Upper lobe of left lung (tissue), 6 donors: ENCODE measurements at regions not wholly inside any gene's neighbourhood (a gene's known extent, or its start where the extent isn't known, plus 50 kb on each side); places are given as distances from the start of the nearest gene placed in this dataset.

ENCODE experiments used
- ATAC-seq, 2 donors: fragments of 200-7000 bp; cut with Tn5 transposase; one replicate each; pipeline ENCODE4 v1.9.1; 2022; ENCODE audit warnings: mild to moderate bottlenecking in 2 of 2, moderate library complexity in 2 of 2; ENCODE audit not compliant: low FRiP score in 2 of 2
- DNase-seq, 2 donors: peaks; one replicate each; pipeline ENCODE4 v3.0.0-alpha.2; 2019 to 2020
- H3K27ac ChIP-seq, 4 donors: fragments of 200-600 bp; sonication (generic); one replicate each; pipeline ENCODE4 v1.5.1; 2016 to 2019
- H3K27me3 ChIP-seq, 4 donors: fragments of 200-600 bp; sonication (generic); one replicate each; pipeline ENCODE4 v1.5.1; 2017 to 2019
- H3K36me3 ChIP-seq, 4 donors: fragments of 200-600 bp; sonication (generic); one replicate each; pipeline ENCODE4 v1.5.1; 2016 to 2019
- H3K4me1 ChIP-seq, 4 donors: fragments of 200-600 bp; sonication (generic); one replicate each; pipeline ENCODE4 v1.5.1; 2018 to 2019
- H3K4me3 ChIP-seq, 4 donors: fragments of 200-600 bp; sonication (generic); one replicate each; pipeline ENCODE4 v1.5.1; 2017 to 2019; ENCODE audit warnings: mild to moderate bottlenecking in 2 of 4, moderate library complexity in 1 of 4
- H3K9me3 ChIP-seq, 4 donors: fragments of 200-600 bp; sonication (generic); one replicate each; pipeline ENCODE4 v1.5.1; 2018 to 2019
- EP300 ChIP-seq, 4 donors: sonication (generic); formaldehyde crosslinking; IDR thresholded peaks; one replicate each; pipeline ENCODE4 v1.5.1; 2017; ENCODE audit warnings: antibody characterized with exemption in 4 of 4, control low read depth in 2 of 4
- POLR2A ChIP-seq, 4 donors: fragments of 450-650 bp; IDR thresholded peaks; one replicate each; pipeline ENCODE4 v1.5.1; 2016 to 2017; ENCODE audit warnings: antibody characterized with exemption in 4 of 4, mild to moderate bottlenecking in 2 of 4
- POLR2AphosphoS5 ChIP-seq, 2 donors: sonication (generic); formaldehyde crosslinking; IDR thresholded peaks; one replicate each; pipeline ENCODE4 v1.5.1; 2017; ENCODE audit warnings: antibody characterized with exemption in 2 of 2
- WGBS, 2 donors: methylation state at CpG; one replicate each; pipeline ENCODE4 v1.1.5; 2017 to 2018; 5-methylcytosine and 5-hydroxymethylcytosine counted together
- TF ChIP-seq, protein P1 (sequence below), 6 experiments: fragments of 450-650 bp in 4 of 6; fragments of 200-600 bp in 2 of 6; sonication (generic) in 2 of 6; IDR thresholded peaks; one replicate each; pipeline ENCODE4 v1.5.1; 2016 to 2019; ENCODE audit warnings: antibody characterized with exemption in 6 of 6
- donor health status: DM: no; HTN: no; CAD: no; lungs with moderate emphysema.
- donor health status: DM: no; HTN: yes; CAD: no; lungs with severe emphysema.

DNA sequence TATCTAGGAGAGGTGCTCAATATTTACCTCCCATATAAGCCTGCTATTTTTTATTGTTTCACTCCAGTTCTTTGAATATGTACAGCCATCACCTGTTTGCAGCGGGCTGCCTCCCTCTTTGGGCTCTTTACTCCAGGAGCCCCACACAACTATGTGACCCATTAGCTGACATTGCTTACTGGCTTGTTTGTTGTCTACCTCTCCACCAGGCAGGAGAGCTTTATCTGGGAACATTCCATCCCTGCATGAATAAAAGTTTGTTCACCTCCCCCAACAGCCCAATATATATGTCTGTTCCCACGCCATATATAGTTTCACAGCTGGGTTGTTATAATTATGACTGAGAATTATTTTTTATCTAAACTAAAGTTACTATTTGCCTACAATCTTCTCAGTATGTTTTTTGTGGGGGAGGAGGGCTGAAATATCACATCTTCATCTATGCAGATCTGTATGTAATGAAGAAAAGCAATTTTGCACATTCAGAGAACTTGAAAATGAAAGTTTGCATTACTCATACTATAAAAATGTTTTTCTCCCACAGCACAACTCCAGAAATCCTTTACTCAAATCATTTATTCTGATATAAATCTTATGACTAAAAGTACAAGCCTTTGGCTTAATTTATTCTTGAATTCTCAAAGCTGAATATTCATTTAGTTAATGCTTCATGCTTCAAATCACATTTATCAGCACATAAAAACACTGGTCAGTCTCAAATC lies 61.2 kb upstream of the DAPP1 start:
- no peak overlapping the region for H3K27ac ChIP-seq
- ATAC-seq = no peak

DNA sequence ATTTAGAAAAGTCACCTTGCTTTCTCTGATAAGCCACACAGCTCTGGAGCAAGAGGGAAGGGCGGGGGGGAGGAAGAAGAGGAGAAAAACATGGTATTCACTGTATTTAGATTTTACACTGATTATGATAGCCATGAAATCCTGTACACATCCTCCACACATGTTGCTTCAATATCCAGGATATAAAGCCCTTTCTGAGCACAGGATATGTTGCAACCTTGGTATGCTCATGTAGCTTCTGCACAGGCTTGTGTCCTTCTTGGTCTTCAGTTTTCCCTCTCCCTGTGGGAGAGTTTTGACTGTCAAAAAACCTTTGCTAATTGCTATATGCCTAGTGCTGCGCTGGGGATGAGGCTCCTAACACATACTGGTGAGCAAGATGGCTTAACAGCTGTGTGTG lies 61.9 kb upstream of the DAPP1 start:
- WGBS, 2 donors = 75 to 87% methylated on average over 2 of the region's 2 CpGs
- Histone ChIP-seq H3K27ac (no peak overlapping the region), H3K9me3 (no peaks in the 10 kb centered on the region), H3K4me3 (no peak overlapping the region), H3K4me1 (no peaks in the 10 kb centered on the region), H3K36me3 (no peaks in the 10 kb centered on the region), H3K27me3 (no peaks in the 10 kb centered on the region)
- DNase-seq (no peak), ATAC-seq (peak in 1 of 2 donors; percentile 17)
- no peak for TF ChIP-seq EP300 (IDR thresholded peaks at IDR 0.05)
- TF ChIP-seq, protein P1, sequence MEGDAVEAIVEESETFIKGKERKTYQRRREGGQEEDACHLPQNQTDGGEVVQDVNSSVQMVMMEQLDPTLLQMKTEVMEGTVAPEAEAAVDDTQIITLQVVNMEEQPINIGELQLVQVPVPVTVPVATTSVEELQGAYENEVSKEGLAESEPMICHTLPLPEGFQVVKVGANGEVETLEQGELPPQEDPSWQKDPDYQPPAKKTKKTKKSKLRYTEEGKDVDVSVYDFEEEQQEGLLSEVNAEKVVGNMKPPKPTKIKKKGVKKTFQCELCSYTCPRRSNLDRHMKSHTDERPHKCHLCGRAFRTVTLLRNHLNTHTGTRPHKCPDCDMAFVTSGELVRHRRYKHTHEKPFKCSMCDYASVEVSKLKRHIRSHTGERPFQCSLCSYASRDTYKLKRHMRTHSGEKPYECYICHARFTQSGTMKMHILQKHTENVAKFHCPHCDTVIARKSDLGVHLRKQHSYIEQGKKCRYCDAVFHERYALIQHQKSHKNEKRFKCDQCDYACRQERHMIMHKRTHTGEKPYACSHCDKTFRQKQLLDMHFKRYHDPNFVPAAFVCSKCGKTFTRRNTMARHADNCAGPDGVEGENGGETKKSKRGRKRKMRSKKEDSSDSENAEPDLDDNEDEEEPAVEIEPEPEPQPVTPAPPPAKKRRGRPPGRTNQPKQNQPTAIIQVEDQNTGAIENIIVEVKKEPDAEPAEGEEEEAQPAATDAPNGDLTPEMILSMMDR (IDR thresholded peaks at IDR 0.05) = no peak
- TF ChIP-seq POLR2A (IDR thresholded peaks at IDR 0.05) = no peak
- TF ChIP-seq POLR2AphosphoS5 (IDR thresholded peaks at IDR 0.05) = no peak

More for the DNA sequence above, 61.2 kb upstream of the DAPP1 start:
- Histone ChIP-seq H3K27me3 (no peaks in the 10 kb centered on the region), H3K36me3 (no peaks in the 10 kb centered on the region), H3K4me1 (no peaks in the 10 kb centered on the region), H3K4me3 (no peak overlapping the region), H3K9me3 (no peaks in the 10 kb centered on the region)
- TF ChIP-seq EP300 (IDR thresholded peaks at IDR 0.05) = no peak
- no peak for DNase-seq
- WGBS, 2 donors = 95% methylated on average over 2 of the region's 2 CpGs

- WGBS, 2 donors = 80 to 81% methylated on average over 2 of the region's 2 CpGs
- ATAC-seq = no peak
- Histone ChIP-seq H3K27ac (no peak overlapping the region), H3K4me1 (no peaks in the 10 kb centered on the region), H3K36me3 (no peaks in the 10 kb centered on the region), H3K9me3 (no peaks in the 10 kb centered on the region), H3K27me3 (no peaks in the 10 kb centered on the region), H3K4me3 (no peak overlapping the region)
- DNase-seq = no peak
- TF ChIP-seq EP300 (IDR thresholded peaks at IDR 0.05) (no peak), POLR2A (IDR thresholded peaks at IDR 0.05) (no peak), POLR2AphosphoS5 (IDR thresholded peaks at IDR 0.05) (no peak)
- TF ChIP-seq, protein P1 (IDR thresholded peaks at IDR 0.05) = no peak
These were observed 62.7 kb upstream of the DAPP1 start for GRCh38 chr4:99753931-99754330.

DNA sequence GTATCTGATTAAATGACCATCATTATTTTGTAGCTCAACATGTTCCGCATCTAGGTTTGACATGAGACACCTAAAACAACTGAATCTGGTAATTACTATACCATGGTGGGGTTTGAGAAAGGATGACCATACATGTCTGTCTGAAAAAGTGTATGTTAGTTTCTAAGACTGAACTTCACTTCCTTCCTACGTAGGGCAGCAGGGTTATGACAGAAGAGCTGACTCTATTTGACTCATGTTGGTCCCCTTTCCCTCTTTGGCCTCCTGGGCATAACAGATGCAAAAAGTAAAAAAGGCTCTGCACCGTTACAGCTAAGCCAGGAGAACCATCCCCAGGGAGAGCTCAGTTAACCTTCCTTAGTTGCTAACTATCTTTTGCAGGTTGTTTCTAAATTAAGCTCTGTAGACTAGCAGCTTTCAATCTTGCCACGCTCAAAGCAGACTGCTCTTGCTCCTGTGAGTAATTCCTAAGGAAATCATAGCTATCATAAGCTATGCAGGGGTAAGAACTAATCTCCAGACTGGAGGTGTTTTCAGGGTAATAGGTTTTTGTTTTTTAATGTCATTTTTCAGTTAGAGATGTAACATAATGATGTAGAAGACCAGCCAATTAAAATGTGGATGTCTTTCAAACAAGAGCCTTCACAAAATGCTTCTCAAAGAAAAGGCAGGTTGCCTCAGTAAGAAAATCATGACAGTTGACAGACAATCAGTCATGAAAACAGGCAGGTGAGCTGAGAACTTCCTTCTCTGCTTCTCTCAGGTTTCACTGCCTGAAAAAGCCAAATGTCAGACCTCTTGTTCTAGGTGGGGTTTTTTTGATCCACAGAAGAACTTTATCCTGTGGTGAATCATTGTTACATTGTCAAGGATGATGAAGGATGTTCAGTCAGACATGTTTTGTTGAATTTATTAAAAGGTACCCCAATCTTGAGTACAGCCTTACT lies 66.9 kb upstream of the DAPP1 start:
- Histone ChIP-seq H3K27ac (no peak overlapping the region), H3K4me3 (no peak overlapping the region), H3K27me3 (no peaks in the 10 kb centered on the region), H3K36me3 (no peaks in the 10 kb centered on the region), H3K4me1 (no peaks in the 10 kb centered on the region), H3K9me3 (no peaks in the 10 kb centered on the region)
- 79 to 80% methylated on average over 4 of the region's 4 CpGs for WGBS, 2 donors
- TF ChIP-seq EP300 (IDR thresholded peaks at IDR 0.05) (no peak), POLR2AphosphoS5 (IDR thresholded peaks at IDR 0.05) (no peak), POLR2A (IDR thresholded peaks at IDR 0.05) (no peak)
- TF ChIP-seq, protein P1 (IDR thresholded peaks at IDR 0.05) = no peak
- ATAC-seq (no peak), DNase-seq (no peak)

DNA sequence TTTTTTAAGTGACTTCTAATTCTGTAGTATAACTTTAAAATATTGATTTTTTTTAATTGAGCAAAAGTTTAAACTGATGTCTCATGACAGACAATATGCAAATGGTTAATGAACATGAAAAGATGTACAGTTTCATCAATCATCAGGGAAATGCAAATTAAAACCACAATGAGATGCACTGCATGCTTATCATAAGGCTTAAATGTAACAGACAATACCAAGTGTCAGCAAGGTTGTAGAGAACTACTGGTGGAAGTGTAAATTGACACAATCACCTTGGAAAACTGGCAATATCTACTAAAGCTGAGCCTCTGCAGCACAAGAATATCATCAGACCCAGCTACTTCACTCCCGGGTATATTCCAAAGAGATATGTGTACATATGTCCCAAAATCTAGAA lies 70.2 kb upstream of the DAPP1 start:
- 89 to 96% methylated on average over 1 of the region's 1 CpG for WGBS, 2 donors
- no peak for TF ChIP-seq POLR2A (IDR thresholded peaks at IDR 0.05)
- TF ChIP-seq EP300 (IDR thresholded peaks at IDR 0.05) = no peak
- no peak for TF ChIP-seq POLR2AphosphoS5 (IDR thresholded peaks at IDR 0.05)
- TF ChIP-seq, protein P1 (IDR thresholded peaks at IDR 0.05) = no peak
- no peaks in the 10 kb centered on the region for H3K9me3 ChIP-seq
- DNase-seq (no peak), ATAC-seq (no peak)
- H3K4me3 ChIP-seq = no peak overlapping the region
- H3K27me3 ChIP-seq = no peaks in the 10 kb centered on the region
- H3K4me1 ChIP-seq = no peaks in the 10 kb centered on the region
- no peak overlapping the region for H3K27ac ChIP-seq
- H3K36me3 ChIP-seq = no peaks in the 10 kb centered on the region
